ENCODE measurements at regions not wholly inside any gene's neighbourhood (a gene's known extent, or its start where the extent isn't known, plus 50 kb on each side); places are given as distances from the start of the nearest gene placed in this dataset.
A peak's percentile ranks its signal among the peaks of the same experiment; 100 is the strongest.

GRCh38 chr6:93086351-93086750 is 333.0 kb downstream of the EPHA7 start:
- no peak overlapping the region for H4K5ac ChIP-seq (ENCODE audit: insufficient read length, low read depth, low read length)
- no peaks in the 10 kb centered on the region for H3K36me3 Mint-ChIP-seq (ENCODE audit: insufficient read depth in 1 of 3, low read depth in 3 of 3)
- H4K8ac ChIP-seq (replicated peaks; ENCODE audit: insufficient read length, low read depth, low read length): no peak overlapping the region
- no peak overlapping the region for H3K14ac ChIP-seq (ENCODE audit: insufficient read depth, low read length)
- H3K9ac ChIP-seq (ENCODE audit: extremely low read depth, insufficient read length, low read length): no peak overlapping the region
- H3K27me3 ChIP-seq (ENCODE audit: insufficient read depth, low read length): no peaks in the 10 kb centered on the region
- H2AK5ac ChIP-seq (ENCODE audit: insufficient read length, low read length): no peak overlapping the region
- H2BK12ac ChIP-seq (ENCODE audit: insufficient read length, low read depth, low read length): no peak overlapping the region
- no peak overlapping the region for H3K18ac ChIP-seq (ENCODE audit: insufficient read length, low read depth, low read length)
- H3K23me2 ChIP-seq (ENCODE audit: insufficient read length, low read depth, low read length, poor library complexity, severe bottlenecking): no peaks in the 10 kb centered on the region
- no peaks in the 10 kb centered on the region for H3K79me1 ChIP-seq (ENCODE audit: insufficient read depth, low read depth, low read length, poor library complexity, severe bottlenecking)
- H4K91ac ChIP-seq (ENCODE audit: insufficient read length, low read depth, low read length): no peak overlapping the region
- H3K79me2 ChIP-seq (ENCODE audit: insufficient read depth, low read length): no peaks in the 10 kb centered on the region
- peak overlapping the region in 1 of 3 experiments; percentile 93; a peak in 2 of 7 replicates for H3K27ac Mint-ChIP-seq
- H3K23ac ChIP-seq (ENCODE audit: insufficient read length, low read depth, low read length): no peak overlapping the region
- no peaks in the 10 kb centered on the region for H3K4me1 ChIP-seq (ENCODE audit: insufficient read depth, low read length)
- H3K27ac ChIP-seq (ENCODE audit: insufficient read length, low read depth, low read length): no peak overlapping the region
- H2BK5ac ChIP-seq (ENCODE audit: insufficient read length, low read length): no peak overlapping the region
- peaks cover 53 to 55% of the 10 kb centered on the region in 2 experiments for H3K4me1 Mint-ChIP-seq
- peak overlapping the region in 1 of 2 experiments; percentile 8; a peak in 1 of 5 replicates for H3K4me3 Mint-ChIP-seq
- no peaks in the 10 kb centered on the region for H3K27me3 Mint-ChIP-seq (ENCODE audit: low read depth)
- H3T11ph ChIP-seq (ENCODE audit: low read length): no peak overlapping the region
- H2BK20ac ChIP-seq (ENCODE audit: low read depth, low read length, poor library complexity, severe bottlenecking): no peak overlapping the region
- no peaks in the 10 kb centered on the region for H3K9me3 Mint-ChIP-seq
- no peak overlapping the region for H2AFZ ChIP-seq (ENCODE audit: low read length)
- TF ChIP-seq CTCF (conservative IDR thresholded peaks at IDR 0.05): no peak
- H3K4me2 ChIP-seq (ENCODE audit: insufficient read depth, insufficient read length, low read length): no peak overlapping the region
- H3K56ac ChIP-seq (ENCODE audit: insufficient read length, low read depth, low read length): no peak overlapping the region
- no peak for DNase-seq
- H3K4ac ChIP-seq (ENCODE audit: low read depth, low read length): no peak overlapping the region
- H2BK15ac ChIP-seq (ENCODE audit: low read depth, low read length): no peak overlapping the region
- H4K20me1 ChIP-seq (ENCODE audit: control insufficient read depth, insufficient read depth, insufficient read length): no peaks in the 10 kb centered on the region
- no peaks in the 10 kb centered on the region for H3K9me3 ChIP-seq (ENCODE audit: control insufficient read depth, low read depth, low read length)
- H2BK120ac ChIP-seq (ENCODE audit: low read depth, low read length, poor library complexity, severe bottlenecking): no peak overlapping the region

All from H9 (cell line).